22Rv1 (cell line): ENCODE measurements at regions not wholly inside any gene's neighbourhood (a gene's known extent, or its start where the extent isn't known, plus 50 kb on each side); places are given as distances from the start of the nearest gene placed in this dataset.

Experiments
- CTCF ChIP-seq: fragments of 450-650 bp; IDR thresholded peaks from 2 replicates; pipeline ENCODE4 v1.5.1; 2017; ENCODE audit warnings: mild to moderate bottlenecking
- ZFX ChIP-seq: fragments of 450-650 bp; IDR thresholded peaks from 2 replicates; pipeline ENCODE4 v1.6.1; 2017; ENCODE audit warnings: antibody characterized with exemption, borderline replicate concordance

GRCh38 chr3:35974872-35975271 lies 335.5 kb downstream of the ARPP21 start:
- TF ChIP-seq CTCF = no peak
- no peak for TF ChIP-seq ZFX
